MM.1S (cell line): ENCODE measurements at regions not wholly inside any gene's neighbourhood (a gene's known extent, or its start where the extent isn't known, plus 50 kb on each side); places are given as distances from the start of the nearest gene placed in this dataset.

Experiments used
- CTCF ChIP-seq: fragments of 300-600 bp; sonication (generic); IDR thresholded peaks from 2 replicates; pipeline ENCODE4 v1.5.1; 2016; ENCODE audit warnings: antibody characterized with exemption, low read length, mixed read lengths
- EZH2 ChIP-seq: fragments of 300-600 bp; sonication (generic); optimal IDR thresholded peaks from 2 replicates; pipeline ENCODE3; 2017; ENCODE audit warnings: low read depth, mild to moderate bottlenecking, antibody characterized with exemption, low read length, mixed read lengths

GRCh38 chr2:222769446-222769845 is 91.4 kb upstream of the ACSL3 start:
- TF ChIP-seq CTCF (no peak), EZH2 (no peak)
